Activated CD4-positive, CD25-positive, alpha-beta regulatory T cell (primary cell): ENCODE measurements at regions not wholly inside any gene's neighbourhood (a gene's known extent, or its start where the extent isn't known, plus 50 kb on each side); places are given as distances from the start of the nearest gene placed in this dataset.

Experiments used
- DNase-seq, 4 experiments: peaks; one replicate each; lab custom pipeline; 2025; lab: John Stamatoyannopoulos, UW

GRCh38 chr14:32022938-32023466, 54.1 kb upstream of the ARHGAP5 start:
- DNase-seq, result no peak

- DNase-seq, result no peak
These were observed 53.6 kb upstream of the ARHGAP5 start for GRCh38 chr14:32023540-32023939.

- DNase-seq, result no peak
These were observed 49.7 kb upstream of the ARHGAP5 start for GRCh38 chr14:32027255-32027939.
